ENCODE measurements at regions not wholly inside any gene's neighbourhood (a gene's known extent, or its start where the extent isn't known, plus 50 kb on each side); places are given as distances from the start of the nearest gene placed in this dataset.

GRCh38 chr6:134866563-134866962 lies 83.3 kb downstream of the ALDH8A1 start:
- intact Hi-C loops (cut with DNase I): no loop called here
- 44 to 61% (median 54%) methylated on average over 2 of the region's 2 CpGs for WGBS, 4 donors
- no peaks in the 10 kb centered on the region for H3K27me3 ChIP-seq
- DNase-seq (no peak), ATAC-seq (no peak)
- no peak overlapping the region for H3K27ac ChIP-seq
- no peaks in the 10 kb centered on the region for H3K4me1 ChIP-seq
- no peaks in the 10 kb centered on the region for H3K9me3 ChIP-seq
- H3K36me3 ChIP-seq: no peaks in the 10 kb centered on the region
- H3K4me3 ChIP-seq: no peak overlapping the region
- TF ChIP-seq POLR2A (IDR thresholded peaks at IDR 0.05) (no peak), CTCF (IDR thresholded peaks at IDR 0.05) (no peak)

GRCh38 chr6:134864558-134864957 lies 85.3 kb downstream of the ALDH8A1 start:
- WGBS, 4 donors: 83 to 86% (median 84%) methylated on average over 3 of the region's 3 CpGs
- ATAC-seq: no peak

GRCh38 chr6:134863763-134864510 lies 86.0 kb downstream of the ALDH8A1 start:
- Histone ChIP-seq H3K36me3 (no peaks in the 10 kb centered on the region), H3K27me3 (no peaks in the 10 kb centered on the region), H3K4me3 (no peak overlapping the region), H3K27ac (no peak overlapping the region), H3K9me3 (no peaks in the 10 kb centered on the region), H3K4me1 (no peaks in the 10 kb centered on the region)
- WGBS, 4 donors: 82 to 88% (median 86%) methylated on average over 11 of the region's 11 CpGs
- no peak for ATAC-seq
- TF ChIP-seq POLR2A (IDR thresholded peaks at IDR 0.05): no peak
- no peak for TF ChIP-seq CTCF (IDR thresholded peaks at IDR 0.05)
- intact Hi-C loops (cut with DNase I): no loop called here
- no peak for DNase-seq

More at GRCh38 chr6:134864558-134864957, 85.3 kb downstream of the ALDH8A1 start:
- Histone ChIP-seq H3K27me3 (no peaks in the 10 kb centered on the region), H3K4me1 (no peaks in the 10 kb centered on the region), H3K27ac (no peak overlapping the region), H3K4me3 (no peak overlapping the region), H3K36me3 (no peaks in the 10 kb centered on the region), H3K9me3 (no peaks in the 10 kb centered on the region)
- no peak for DNase-seq
- TF ChIP-seq CTCF (IDR thresholded peaks at IDR 0.05) (no peak), POLR2A (IDR thresholded peaks at IDR 0.05) (no peak)
- intact Hi-C loops (cut with DNase I): no loop called here

- WGBS, 4 donors: 69 to 79% (median 76%) methylated on average over 3 of the region's 3 CpGs
- intact Hi-C loops (cut with DNase I): no loop called here
- H3K4me1 ChIP-seq: peaks cover 0 to 15% (median 0%) of the 10 kb centered on the region in 12 donors
- H3K27ac ChIP-seq: no peak overlapping the region
- no peaks in the 10 kb centered on the region for H3K9me3 ChIP-seq
- no peak overlapping the region for H3K4me3 ChIP-seq
- no peaks in the 10 kb centered on the region for H3K36me3 ChIP-seq
- ATAC-seq: no peak
- no peak for DNase-seq
- H3K27me3 ChIP-seq: no peaks in the 10 kb centered on the region
- no peak for TF ChIP-seq CTCF (IDR thresholded peaks at IDR 0.05)
- no peak for TF ChIP-seq POLR2A (IDR thresholded peaks at IDR 0.05)
Measured at GRCh38 chr6:134854366-134854765, 95.5 kb downstream of the ALDH8A1 start.

Data from heart left ventricle (tissue), 16 donors.